ENCODE measurements at regions not wholly inside any gene's neighbourhood (a gene's known extent, or its start where the extent isn't known, plus 50 kb on each side); places are given as distances from the start of the nearest gene placed in this dataset.

DNA sequence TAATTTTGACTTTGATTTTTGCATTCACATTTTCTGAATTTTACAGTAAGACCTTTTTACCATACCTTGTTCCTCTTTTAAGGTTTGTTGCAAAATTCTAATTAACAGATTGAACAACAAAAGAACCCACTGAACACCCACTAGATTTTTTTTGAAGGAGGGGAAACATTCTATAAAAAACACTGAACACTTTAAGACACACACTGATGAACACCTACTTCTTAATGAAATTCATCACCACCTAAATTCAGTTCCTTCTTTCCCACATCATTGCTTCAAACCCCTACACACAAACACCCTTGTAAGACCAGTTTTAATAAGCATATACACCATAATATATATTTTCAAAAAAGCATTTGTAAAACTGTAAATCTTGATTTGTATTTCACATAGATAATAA, 559.0 kb upstream of the MEF2C start:
- Mint-ChIP-seq H3K4me1 (ENCODE audit: low read depth) (peaks cover 16% of the 10 kb centered on the region), H3K36me3 (ENCODE audit: low read depth) (no peaks in the 10 kb centered on the region), H3K9me3 (no peaks in the 10 kb centered on the region), H3K27me3 (no peaks in the 10 kb centered on the region), H3K27ac (no peak overlapping the region), H3K4me3 (no peak overlapping the region)
- intact Hi-C loops (cut with micrococcal nuclease), result no loop called here

DNA sequence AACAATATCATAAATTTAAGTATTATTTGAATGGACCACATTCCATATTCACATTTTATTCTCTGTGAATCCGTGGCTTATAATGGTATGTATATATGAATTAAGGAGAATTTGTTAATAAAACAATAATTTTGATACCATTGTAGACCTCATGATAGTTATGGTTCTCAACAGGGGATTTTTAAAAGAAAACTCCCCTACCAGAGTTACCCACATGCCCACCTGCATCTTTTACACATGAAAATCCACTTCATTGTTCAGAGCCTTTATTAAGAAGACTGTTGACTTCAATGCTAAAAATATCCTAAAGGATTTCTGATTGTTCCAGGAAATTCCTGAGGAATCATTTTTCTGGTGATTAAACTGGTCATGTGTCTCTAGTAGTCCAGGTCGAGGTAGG, 557.7 kb upstream of the MEF2C start:
- Mint-ChIP-seq H3K36me3 (ENCODE audit: low read depth) (no peaks in the 10 kb centered on the region), H3K4me1 (ENCODE audit: low read depth) (peaks cover 16% of the 10 kb centered on the region), H3K27me3 (no peaks in the 10 kb centered on the region), H3K27ac (no peak overlapping the region), H3K9me3 (no peaks in the 10 kb centered on the region), H3K4me3 (no peak overlapping the region)
- intact Hi-C loops (cut with micrococcal nuclease), result no loop called here

DNA sequence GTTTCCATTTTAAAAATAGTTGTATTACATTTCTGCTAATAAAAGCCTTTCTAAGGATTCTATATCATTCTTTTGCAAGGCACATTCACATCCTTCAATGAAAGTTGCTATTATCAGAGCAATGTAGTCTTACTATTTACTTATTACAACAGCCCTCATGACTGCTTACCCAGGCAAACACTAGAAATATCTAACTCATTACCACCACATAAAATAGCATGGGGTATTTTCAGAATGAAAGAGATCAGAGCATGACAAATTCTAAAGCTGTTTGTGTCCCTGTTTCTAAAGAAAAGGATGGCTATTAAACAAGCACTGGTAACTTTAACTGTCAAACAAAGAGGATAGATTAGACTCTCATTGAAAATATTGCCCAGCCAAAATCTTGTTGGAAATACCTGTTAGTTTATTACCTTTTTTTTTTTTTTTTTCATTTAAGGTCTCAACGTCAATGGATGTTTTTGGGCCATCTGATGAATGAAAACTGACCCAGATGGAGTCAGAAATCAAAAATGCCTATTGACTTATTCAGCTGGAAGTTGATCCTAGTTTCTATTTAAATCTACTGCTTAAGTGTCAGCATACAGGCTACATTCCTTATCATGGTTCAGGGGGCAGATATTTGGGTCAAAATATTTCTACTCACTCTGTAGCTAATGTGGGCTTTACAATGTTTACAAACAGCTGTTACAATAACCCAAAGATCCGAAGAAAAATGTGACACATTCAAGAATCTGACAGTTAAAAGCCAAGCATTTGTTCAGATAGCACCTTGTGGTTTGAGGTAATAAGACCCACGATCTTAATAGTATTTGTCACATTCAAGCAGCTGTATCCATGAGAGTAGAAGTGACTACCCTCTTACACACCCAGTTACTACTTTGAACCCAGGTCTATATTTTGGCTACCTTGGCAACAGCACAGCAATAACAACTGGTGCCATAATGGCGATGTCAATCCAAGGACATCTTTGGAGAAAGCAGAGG, 554.8 kb upstream of the MEF2C start:
- no peaks in the 10 kb centered on the region for H3K9me3 Mint-ChIP-seq
- H3K36me3 Mint-ChIP-seq (ENCODE audit: low read depth), result no peaks in the 10 kb centered on the region
- H3K4me1 Mint-ChIP-seq (ENCODE audit: low read depth), result peaks cover 6% of the 10 kb centered on the region
- H3K27ac Mint-ChIP-seq, result no peak overlapping the region
- intact Hi-C loops (cut with micrococcal nuclease), result no loop called here
- no peaks in the 10 kb centered on the region for H3K27me3 Mint-ChIP-seq
- no peak overlapping the region for H3K4me3 Mint-ChIP-seq

DNA sequence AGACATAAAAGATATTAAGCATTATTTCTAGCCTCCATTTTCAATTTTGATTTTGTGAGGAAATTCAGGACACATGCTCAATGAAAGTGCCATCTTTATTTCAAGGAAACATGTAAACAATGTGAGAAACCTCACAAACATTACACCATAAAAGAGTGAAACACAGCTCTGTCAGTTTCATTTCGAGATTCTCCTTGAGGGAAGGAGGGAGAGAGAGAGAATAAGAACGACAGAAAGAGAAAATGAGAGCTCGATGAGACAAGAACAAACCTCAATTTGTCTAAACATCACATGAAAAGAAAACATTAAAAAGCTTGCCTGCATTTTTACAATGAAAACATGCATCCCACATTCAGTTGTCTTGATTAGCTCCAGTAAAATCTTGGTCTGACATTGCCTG, 553.5 kb upstream of the MEF2C start:
- Mint-ChIP-seq H3K4me1 (ENCODE audit: low read depth) (no peaks in the 10 kb centered on the region), H3K9me3 (no peaks in the 10 kb centered on the region), H3K4me3 (no peak overlapping the region), H3K27ac (no peak overlapping the region), H3K27me3 (no peaks in the 10 kb centered on the region), H3K36me3 (ENCODE audit: low read depth) (no peaks in the 10 kb centered on the region)
- intact Hi-C loops (cut with micrococcal nuclease), result no loop called here

DNA sequence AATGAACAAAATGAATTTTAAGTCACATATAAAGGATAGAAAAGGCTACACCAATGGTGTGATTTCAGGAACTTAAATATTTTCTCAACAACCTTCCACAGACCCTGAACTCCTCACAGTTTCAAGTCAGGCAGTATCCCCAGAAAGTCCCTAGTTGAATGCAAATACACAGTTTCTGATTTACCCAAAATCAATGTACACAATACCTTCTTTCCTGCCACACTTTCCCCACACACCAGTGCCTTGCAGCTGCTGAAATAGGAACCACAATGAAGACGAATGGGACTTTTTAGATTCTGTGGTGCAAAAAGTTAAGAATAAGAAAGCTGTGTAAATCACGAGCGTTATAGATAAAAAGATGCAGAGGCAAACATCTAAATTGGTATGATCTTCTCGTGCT, 552.4 kb upstream of the MEF2C start:
- Mint-ChIP-seq H3K4me3 (no peak overlapping the region), H3K9me3 (no peaks in the 10 kb centered on the region), H3K27me3 (no peaks in the 10 kb centered on the region), H3K36me3 (ENCODE audit: low read depth) (no peaks in the 10 kb centered on the region), H3K4me1 (ENCODE audit: low read depth) (no peaks in the 10 kb centered on the region), H3K27ac (no peak overlapping the region)
- intact Hi-C loops (cut with micrococcal nuclease), result no loop called here

DNA sequence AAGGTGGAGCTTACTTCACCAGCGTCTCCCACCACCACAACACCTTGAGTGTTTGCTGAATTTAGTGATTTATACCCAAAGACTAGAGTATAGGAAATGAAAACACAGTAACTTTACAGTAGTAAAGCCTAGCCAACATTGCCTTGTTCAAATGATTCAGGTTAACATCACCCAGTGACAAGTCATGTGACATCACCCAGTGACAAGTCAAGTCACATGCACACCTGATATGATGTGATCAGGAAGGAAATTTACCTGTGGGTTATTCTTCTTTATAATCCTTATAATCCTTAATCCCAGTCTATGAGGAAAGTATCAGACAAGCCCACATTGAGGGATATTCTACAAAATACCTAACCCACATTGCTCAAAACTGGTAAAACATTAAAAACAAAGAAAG, 545.6 kb upstream of the MEF2C start:
- Mint-ChIP-seq H3K4me1 (ENCODE audit: low read depth) (no peaks in the 10 kb centered on the region), H3K4me3 (no peak overlapping the region), H3K27me3 (no peaks in the 10 kb centered on the region), H3K9me3 (peaks cover 8% of the 10 kb centered on the region), H3K27ac (no peak overlapping the region), H3K36me3 (ENCODE audit: low read depth) (no peaks in the 10 kb centered on the region)
- intact Hi-C loops (cut with micrococcal nuclease), result no loop called here

DNA sequence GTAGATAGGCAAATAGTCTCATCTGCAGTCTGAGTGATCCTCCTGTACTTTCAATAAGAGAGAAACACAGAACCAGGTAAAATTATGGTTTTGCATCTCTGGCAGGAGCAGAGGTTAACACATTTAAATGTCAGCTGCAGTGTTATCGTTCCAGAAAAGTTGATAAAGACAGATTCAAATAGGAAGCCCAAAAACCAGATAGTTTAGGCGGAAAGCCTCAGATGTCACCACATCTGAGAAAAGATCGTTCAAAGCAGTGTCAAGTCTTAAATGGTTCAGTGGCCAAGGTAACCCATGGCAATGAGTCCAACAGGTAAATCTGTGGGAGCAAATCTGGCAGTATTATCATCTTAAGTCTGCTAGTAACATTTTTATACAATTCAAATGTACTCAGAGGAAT, 542.1 kb upstream of the MEF2C start:
- Mint-ChIP-seq H3K9me3 (peaks cover 18% of the 10 kb centered on the region), H3K27ac (no peak overlapping the region), H3K27me3 (no peaks in the 10 kb centered on the region), H3K4me1 (ENCODE audit: low read depth) (no peaks in the 10 kb centered on the region), H3K36me3 (ENCODE audit: low read depth) (no peaks in the 10 kb centered on the region), H3K4me3 (no peak overlapping the region)
- intact Hi-C loops (cut with micrococcal nuclease), result no loop called here

DNA sequence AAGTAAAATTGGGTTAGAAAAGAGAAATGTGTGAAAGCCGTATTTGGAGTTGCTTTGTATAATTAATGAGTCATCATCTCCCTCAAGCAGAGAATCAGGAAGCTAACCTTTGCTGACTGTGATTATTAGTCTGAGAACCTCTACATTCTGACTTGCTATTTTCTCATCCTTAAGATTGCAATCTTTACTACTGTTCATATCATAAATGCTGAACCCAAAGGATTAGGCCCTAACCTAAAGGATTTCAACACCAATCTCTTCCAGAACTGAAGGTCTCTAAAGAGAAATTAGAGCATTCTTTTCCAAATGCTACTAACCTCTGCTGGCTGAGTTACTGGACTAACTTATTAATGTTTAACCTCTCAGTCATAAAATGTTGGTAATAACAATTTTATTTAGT, 538.1 kb upstream of the MEF2C start:
- Mint-ChIP-seq H3K36me3 (ENCODE audit: low read depth) (peaks cover 18% of the 10 kb centered on the region), H3K27ac (no peak overlapping the region), H3K4me1 (ENCODE audit: low read depth) (peaks cover 15% of the 10 kb centered on the region), H3K27me3 (no peaks in the 10 kb centered on the region), H3K9me3 (peaks cover 50% of the 10 kb centered on the region), H3K4me3 (no peak overlapping the region)
- intact Hi-C loops (cut with micrococcal nuclease), result no loop called here

DNA sequence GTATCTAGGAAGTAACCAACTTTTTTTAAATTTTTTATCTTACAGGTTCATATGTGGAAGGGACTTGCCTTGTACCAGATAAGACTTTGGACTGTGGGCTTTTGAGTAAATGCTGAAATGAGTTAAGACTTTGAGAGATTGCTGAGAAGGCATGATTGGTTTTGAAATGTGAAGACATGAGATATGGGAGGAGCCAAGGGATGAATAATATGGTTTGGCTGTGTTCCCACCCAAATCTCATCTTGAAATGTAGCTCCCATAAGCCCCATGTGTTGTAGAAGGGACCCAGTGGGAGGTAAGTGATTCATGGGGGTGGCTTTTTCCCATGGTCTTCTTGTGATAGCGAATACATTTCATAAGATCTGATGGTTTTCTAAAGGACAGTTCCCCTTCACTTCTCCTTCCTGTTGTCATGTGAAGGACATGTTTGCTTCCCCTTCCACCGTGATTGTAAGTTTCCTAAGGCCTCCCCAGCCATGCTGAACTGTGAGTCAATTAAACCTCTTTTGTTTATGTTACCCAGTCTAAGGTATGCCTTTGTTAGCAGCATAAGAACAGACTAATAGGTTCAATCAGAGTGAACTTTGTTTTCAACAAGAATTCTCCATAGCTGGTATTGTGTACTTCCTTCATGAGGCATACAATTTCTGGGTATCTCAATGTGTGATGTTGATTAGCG, 535.6 kb upstream of the MEF2C start:
- peaks cover 15% of the 10 kb centered on the region for H3K4me1 Mint-ChIP-seq (ENCODE audit: low read depth)
- H3K27me3 Mint-ChIP-seq, result no peaks in the 10 kb centered on the region
- H3K27ac Mint-ChIP-seq, result no peak overlapping the region
- peaks cover 55% of the 10 kb centered on the region for H3K9me3 Mint-ChIP-seq
- intact Hi-C loops (cut with micrococcal nuclease), result no loop called here
- no peak overlapping the region for H3K4me3 Mint-ChIP-seq
- peaks cover 18% of the 10 kb centered on the region for H3K36me3 Mint-ChIP-seq (ENCODE audit: low read depth)

DNA sequence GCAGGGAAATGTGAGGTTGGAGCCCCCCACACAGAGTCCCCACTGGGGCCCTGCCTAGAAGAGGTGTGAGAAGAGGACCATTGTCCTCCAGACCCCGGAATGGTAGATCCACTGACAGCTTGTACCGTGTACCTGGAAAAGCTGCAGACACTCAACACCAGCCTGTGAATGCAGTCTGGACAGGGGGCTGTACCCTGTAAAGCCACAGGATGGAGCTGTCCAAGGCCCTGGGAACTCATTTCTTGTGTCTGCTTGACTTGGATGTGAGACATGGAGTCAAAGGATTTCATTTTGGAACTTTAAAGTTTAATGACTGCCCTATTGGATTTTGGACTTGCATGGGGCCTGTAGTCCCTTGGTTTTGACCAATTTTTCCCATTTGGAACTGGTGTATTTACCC, 535.0 kb upstream of the MEF2C start:
- no peak overlapping the region for H3K27ac Mint-ChIP-seq
- H3K9me3 Mint-ChIP-seq, result peaks cover 49% of the 10 kb centered on the region
- peaks cover 18% of the 10 kb centered on the region for H3K36me3 Mint-ChIP-seq (ENCODE audit: low read depth)
- H3K4me1 Mint-ChIP-seq (ENCODE audit: low read depth), result peaks cover 15% of the 10 kb centered on the region
- no peak overlapping the region for H3K4me3 Mint-ChIP-seq
- H3K27me3 Mint-ChIP-seq, result no peaks in the 10 kb centered on the region
- intact Hi-C loops (cut with micrococcal nuclease), result no loop called here

DNA sequence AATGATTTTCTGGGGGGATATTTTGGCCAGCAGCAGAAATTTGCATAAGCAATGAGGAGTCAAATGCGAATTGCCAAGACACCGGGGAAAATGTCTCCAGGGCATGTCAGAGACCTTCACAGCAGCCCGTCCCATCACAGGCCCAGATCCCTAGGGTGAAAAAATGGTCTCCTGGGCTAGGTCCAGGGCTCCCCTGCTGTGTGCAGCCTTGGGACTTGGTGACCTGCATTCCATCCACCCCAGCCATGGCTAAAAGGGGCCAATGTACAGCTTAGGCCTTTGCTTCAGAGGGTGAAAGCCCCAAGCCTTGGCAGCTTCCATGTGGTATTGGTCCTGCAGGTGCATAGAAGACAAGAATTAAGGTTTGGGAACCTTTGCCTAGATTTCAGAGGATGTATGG, 534.5 kb upstream of the MEF2C start:
- Mint-ChIP-seq H3K9me3 (peaks cover 46% of the 10 kb centered on the region), H3K27ac (no peak overlapping the region), H3K36me3 (ENCODE audit: low read depth) (peaks cover 18% of the 10 kb centered on the region), H3K4me1 (ENCODE audit: low read depth) (peaks cover 15% of the 10 kb centered on the region), H3K27me3 (no peaks in the 10 kb centered on the region), H3K4me3 (no peak overlapping the region)
- intact Hi-C loops (cut with micrococcal nuclease), result no loop called here

DNA sequence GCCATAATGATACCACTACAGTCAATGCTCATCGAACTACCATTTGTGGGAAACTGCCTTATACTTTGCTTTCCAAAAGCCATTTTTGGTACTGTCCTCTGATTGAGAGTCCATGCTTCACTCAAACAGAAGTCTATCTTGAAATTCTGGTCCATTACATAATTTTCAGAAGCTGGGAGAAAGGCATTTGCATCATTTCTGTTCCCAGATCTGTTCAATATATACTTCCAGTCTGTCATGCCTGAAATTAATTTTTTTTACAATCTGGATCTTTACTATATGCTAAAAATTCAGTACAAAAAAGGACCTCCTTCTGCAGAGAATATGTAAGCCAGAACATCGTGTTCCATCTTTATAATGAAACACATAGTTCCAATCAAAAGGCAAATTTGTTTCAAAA, 528.9 kb upstream of the MEF2C start:
- Mint-ChIP-seq H3K4me1 (ENCODE audit: low read depth) (no peaks in the 10 kb centered on the region), H3K4me3 (no peak overlapping the region), H3K27me3 (no peaks in the 10 kb centered on the region), H3K9me3 (peaks cover 23% of the 10 kb centered on the region), H3K27ac (no peak overlapping the region), H3K36me3 (ENCODE audit: low read depth) (no peaks in the 10 kb centered on the region)
- intact Hi-C loops (cut with micrococcal nuclease), result no loop called here

DNA sequence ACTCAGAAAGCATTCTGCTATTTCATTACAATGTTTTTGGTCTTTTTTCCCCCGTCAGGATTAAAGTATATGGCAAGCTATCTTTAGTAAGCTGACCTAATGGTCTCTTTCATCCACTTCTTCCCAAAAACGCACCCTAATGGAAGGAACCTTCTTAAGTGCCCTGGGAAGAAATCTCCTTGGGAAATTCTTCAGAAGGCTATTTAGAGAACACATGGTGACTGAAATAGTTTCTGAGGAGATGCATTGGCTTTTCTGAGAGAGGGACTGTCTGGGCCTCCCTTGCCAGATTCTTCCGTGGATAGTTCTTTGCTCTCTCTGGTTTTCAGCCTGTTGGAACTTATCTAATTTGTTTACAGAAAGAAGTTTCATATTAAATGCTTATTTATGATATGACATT, 524.1 kb upstream of the MEF2C start:
- H3K27me3 Mint-ChIP-seq, result no peaks in the 10 kb centered on the region
- H3K36me3 Mint-ChIP-seq (ENCODE audit: low read depth), result no peaks in the 10 kb centered on the region
- H3K9me3 Mint-ChIP-seq, result peaks cover 8% of the 10 kb centered on the region
- intact Hi-C loops (cut with micrococcal nuclease), result no loop called here
- H3K4me3 Mint-ChIP-seq, result no peak overlapping the region
- no peak overlapping the region for H3K27ac Mint-ChIP-seq
- no peaks in the 10 kb centered on the region for H3K4me1 Mint-ChIP-seq (ENCODE audit: low read depth)

DNA sequence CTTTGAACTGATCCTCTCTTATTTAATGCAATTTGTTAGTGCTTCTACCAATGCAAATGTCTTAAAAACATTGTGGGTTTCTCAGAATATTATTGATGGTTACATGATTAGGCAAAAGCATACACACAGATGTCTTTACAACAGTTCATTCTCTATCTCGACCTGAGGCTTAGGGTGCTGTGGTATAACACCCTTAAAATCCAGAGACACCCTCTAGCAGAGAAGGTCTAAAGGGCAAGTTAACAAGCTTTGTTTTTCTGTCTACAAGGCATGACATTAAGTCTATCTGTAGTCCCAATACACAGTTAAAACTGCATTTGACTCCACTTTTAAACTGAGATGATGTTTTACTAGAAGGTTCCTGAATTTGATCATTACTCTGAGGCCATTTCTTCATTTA, 518.7 kb upstream of the MEF2C start:
- Mint-ChIP-seq H3K27ac (no peak overlapping the region), H3K36me3 (ENCODE audit: low read depth) (no peaks in the 10 kb centered on the region), H3K4me3 (no peak overlapping the region), H3K27me3 (no peaks in the 10 kb centered on the region), H3K9me3 (peaks cover 8% of the 10 kb centered on the region), H3K4me1 (ENCODE audit: low read depth) (peaks cover 20% of the 10 kb centered on the region)
- intact Hi-C loops (cut with micrococcal nuclease), result no loop called here
